Endothelial cell (in vitro differentiated cells): ENCODE measurements at regions not wholly inside any gene's neighbourhood (a gene's known extent, or its start where the extent isn't known, plus 50 kb on each side); places are given as distances from the start of the nearest gene placed in this dataset.

Experiments
- DNase-seq: peaks from one replicate; pipeline ENCODE4 v3.0.0; 2021; ENCODE audit warnings: low spot score
- H3K27ac Mint-ChIP-seq: one replicate; pipeline ENCODE4 v1.8.0; 2021; ENCODE audit warnings: mixed read lengths, inconsistent platforms; ENCODE audit not compliant: unreplicated experiment
- H3K27me3 Mint-ChIP-seq: one replicate; pipeline ENCODE4 v1.8.0; 2021; ENCODE audit warnings: mild to moderate bottlenecking, moderate library complexity, mixed read lengths, inconsistent platforms; ENCODE audit not compliant: unreplicated experiment
- H3K36me3 Mint-ChIP-seq: one replicate; pipeline ENCODE4 v1.8.0; 2021; ENCODE audit warnings: mild to moderate bottlenecking, low read depth, mixed read lengths, inconsistent platforms; ENCODE audit not compliant: unreplicated experiment
- H3K4me1 Mint-ChIP-seq: one replicate; pipeline ENCODE4 v1.8.0; 2021; ENCODE audit warnings: mild to moderate bottlenecking, mixed read lengths, inconsistent platforms; ENCODE audit not compliant: unreplicated experiment
- H3K4me3 Mint-ChIP-seq: one replicate; pipeline ENCODE4 v1.8.0; 2021; ENCODE audit warnings: mild to moderate bottlenecking, mixed read lengths, inconsistent platforms; ENCODE audit not compliant: unreplicated experiment
- H3K9me3 Mint-ChIP-seq: one replicate; pipeline ENCODE4 v1.8.0; 2021; ENCODE audit warnings: mixed read lengths, inconsistent platforms; ENCODE audit not compliant: unreplicated experiment
- TF ChIP-seq, protein P1 (sequence below): fragments of 200-600 bp; sonication (generic); IDR thresholded peaks from one replicate; pipeline ENCODE4 v1.5.0; 2021; ENCODE audit warnings: antibody characterized with exemption; ENCODE audit not compliant: unreplicated experiment

DNA sequence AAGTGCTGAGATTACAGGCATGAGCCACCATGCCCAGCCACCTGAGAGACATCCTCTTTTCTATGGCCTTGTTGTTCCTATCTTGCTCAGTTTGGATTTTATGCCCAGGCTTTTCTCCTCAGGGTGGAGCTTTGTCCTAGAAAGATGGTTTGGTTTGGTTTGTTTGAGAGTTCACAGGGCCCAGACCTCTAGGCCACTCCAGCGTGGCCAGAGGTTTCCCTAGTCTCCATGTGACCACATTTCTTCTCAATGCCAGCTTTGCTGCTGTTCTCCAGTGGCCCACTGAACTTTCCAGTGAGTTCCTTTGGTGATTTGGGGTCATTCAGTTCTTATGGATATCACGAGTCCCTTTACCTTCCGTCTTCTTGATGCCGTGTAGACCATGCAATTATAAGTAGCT is 92.6 kb upstream of the SERBP1 start:
- no peaks in the 10 kb centered on the region for H3K36me3 Mint-ChIP-seq
- TF ChIP-seq, protein P1, sequence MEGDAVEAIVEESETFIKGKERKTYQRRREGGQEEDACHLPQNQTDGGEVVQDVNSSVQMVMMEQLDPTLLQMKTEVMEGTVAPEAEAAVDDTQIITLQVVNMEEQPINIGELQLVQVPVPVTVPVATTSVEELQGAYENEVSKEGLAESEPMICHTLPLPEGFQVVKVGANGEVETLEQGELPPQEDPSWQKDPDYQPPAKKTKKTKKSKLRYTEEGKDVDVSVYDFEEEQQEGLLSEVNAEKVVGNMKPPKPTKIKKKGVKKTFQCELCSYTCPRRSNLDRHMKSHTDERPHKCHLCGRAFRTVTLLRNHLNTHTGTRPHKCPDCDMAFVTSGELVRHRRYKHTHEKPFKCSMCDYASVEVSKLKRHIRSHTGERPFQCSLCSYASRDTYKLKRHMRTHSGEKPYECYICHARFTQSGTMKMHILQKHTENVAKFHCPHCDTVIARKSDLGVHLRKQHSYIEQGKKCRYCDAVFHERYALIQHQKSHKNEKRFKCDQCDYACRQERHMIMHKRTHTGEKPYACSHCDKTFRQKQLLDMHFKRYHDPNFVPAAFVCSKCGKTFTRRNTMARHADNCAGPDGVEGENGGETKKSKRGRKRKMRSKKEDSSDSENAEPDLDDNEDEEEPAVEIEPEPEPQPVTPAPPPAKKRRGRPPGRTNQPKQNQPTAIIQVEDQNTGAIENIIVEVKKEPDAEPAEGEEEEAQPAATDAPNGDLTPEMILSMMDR, result no peak
- H3K4me1 Mint-ChIP-seq, result peaks cover 2% of the 10 kb centered on the region
- DNase-seq, result no peak
- H3K27me3 Mint-ChIP-seq, result peaks cover 2% of the 10 kb centered on the region
- H3K9me3 Mint-ChIP-seq, result peaks cover 10% of the 10 kb centered on the region
- no peak overlapping the region for H3K27ac Mint-ChIP-seq
- H3K4me3 Mint-ChIP-seq, result no peak overlapping the region

DNA sequence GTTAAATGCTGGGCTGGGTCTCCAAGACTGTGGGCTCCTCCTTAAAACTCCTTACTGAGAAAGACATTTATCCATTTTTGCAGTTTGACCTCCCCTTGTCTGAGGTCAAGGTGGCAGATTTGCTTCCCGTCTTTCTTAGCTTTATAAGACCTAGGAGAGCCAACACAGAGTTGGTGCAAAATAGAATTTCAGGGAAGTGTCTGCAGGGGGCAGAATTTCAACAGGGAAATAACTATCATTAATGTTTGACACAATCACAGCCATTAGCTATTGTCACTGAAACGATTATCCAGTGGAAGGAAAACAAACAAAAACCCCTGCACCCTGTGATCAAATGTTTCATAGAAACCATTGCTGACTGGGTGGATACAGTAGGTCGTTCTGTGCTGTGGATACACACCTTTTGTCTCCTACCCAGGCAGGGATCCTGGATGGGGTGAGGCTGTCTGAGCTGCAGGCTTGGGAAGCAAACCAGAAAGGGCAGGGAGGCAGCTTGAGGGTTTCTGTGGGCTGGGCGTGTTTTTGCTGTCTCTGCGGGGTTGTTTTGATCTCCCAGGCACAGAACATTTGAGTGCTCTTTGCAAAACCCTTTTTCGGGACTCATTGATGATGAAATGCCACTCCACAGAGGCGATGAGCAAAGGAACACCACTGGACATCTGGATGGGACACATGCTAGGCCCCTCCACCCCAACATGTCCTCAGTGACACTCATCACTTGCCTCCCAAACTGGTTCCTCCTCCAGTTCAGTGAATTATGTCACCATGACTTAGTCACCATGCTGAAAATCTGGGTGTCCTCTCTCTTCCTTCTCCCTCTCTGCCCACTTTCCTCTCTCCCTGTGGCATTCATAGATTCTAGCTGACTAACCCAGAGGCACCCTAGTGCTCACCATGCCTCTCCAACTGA is 94.2 kb upstream of the SERBP1 start:
- peaks cover 2% of the 10 kb centered on the region for H3K4me1 Mint-ChIP-seq
- H3K9me3 Mint-ChIP-seq, result peaks cover 4% of the 10 kb centered on the region
- DNase-seq, result no peak
- TF ChIP-seq, protein P1, result peak; percentile 44
- H3K36me3 Mint-ChIP-seq, result no peaks in the 10 kb centered on the region
- no peak overlapping the region for H3K27ac Mint-ChIP-seq
- H3K27me3 Mint-ChIP-seq, result peaks cover 2% of the 10 kb centered on the region
- H3K4me3 Mint-ChIP-seq, result no peak overlapping the region

- DNase-seq, result no peak
- Mint-ChIP-seq H3K27me3 (peaks cover 2% of the 10 kb centered on the region), H3K27ac (no peak overlapping the region), H3K4me1 (peaks cover 5% of the 10 kb centered on the region), H3K9me3 (peaks cover 4% of the 10 kb centered on the region), H3K4me3 (no peak overlapping the region), H3K36me3 (no peaks in the 10 kb centered on the region)
- TF ChIP-seq, protein P1, result no peak
These were observed 95.0 kb upstream of the SERBP1 start for GRCh38 chr1:67525053-67525760.

- Mint-ChIP-seq H3K36me3 (no peaks in the 10 kb centered on the region), H3K27ac (no peak overlapping the region), H3K9me3 (peaks cover 4% of the 10 kb centered on the region), H3K4me3 (no peak overlapping the region), H3K4me1 (peaks cover 5% of the 10 kb centered on the region), H3K27me3 (peaks cover 4% of the 10 kb centered on the region)
- DNase-seq, result no peak
- TF ChIP-seq, protein P1, result no peak
These were observed 97.9 kb upstream of the SERBP1 start for GRCh38 chr1:67528141-67528540.

- TF ChIP-seq, protein P1, result no peak
- Mint-ChIP-seq H3K4me3 (no peak overlapping the region), H3K27me3 (peaks cover 5% of the 10 kb centered on the region), H3K27ac (no peak overlapping the region), H3K9me3 (peaks cover 4% of the 10 kb centered on the region), H3K4me1 (peaks cover 2% of the 10 kb centered on the region), H3K36me3 (no peaks in the 10 kb centered on the region)
- no peak for DNase-seq
These were observed 99.9 kb upstream of the SERBP1 start for GRCh38 chr1:67530071-67530470.
